Left lung (tissue), 4 donors: ENCODE measurements at regions not wholly inside any gene's neighbourhood (a gene's known extent, or its start where the extent isn't known, plus 50 kb on each side); places are given as distances from the start of the nearest gene placed in this dataset.
"Not testable (repeated sequence)": the region's sequence is repeated elsewhere in the genome, so short reads cannot be mapped to it uniquely, and the experiment has no call there.

Source experiments
- ATAC-seq: fragments of 200-7000 bp; cut with Tn5 transposase; one replicate; pipeline ENCODE4 v1.9.1; 2020; ENCODE audit warnings: moderate library complexity
- DNase-seq, 4 donors: peaks; one replicate each; pipeline ENCODE4 v3.0.0-alpha.2; 2013 to 2020
- H3K27ac ChIP-seq, 2 donors: fragments of 200-600 bp; sonication (generic) in 1 of 2; one replicate each; pipeline versions ENCODE4 v1.5.0 to v1.8.0; 2020 to 2021
- H3K27me3 ChIP-seq, 2 donors: fragments of 200-600 bp; sonication (generic) in 1 of 2; one replicate each; pipeline versions ENCODE4 v1.5.0 to v1.8.0; 2020 to 2021
- H3K36me3 ChIP-seq, 2 donors: fragments of 200-600 bp; sonication (generic) in 1 of 2; one replicate each; pipeline versions ENCODE4 v1.5.0 to v1.8.0; 2020 to 2021
- H3K4me1 ChIP-seq, 2 donors: fragments of 200-600 bp; one replicate each; pipeline ENCODE4 v1.8.0; 2021
- H3K4me3 ChIP-seq, 2 donors: fragments of 200-600 bp; sonication (generic) in 1 of 2; one replicate each; pipeline versions ENCODE4 v1.5.0 to v1.8.0; 2020 to 2021; ENCODE audit warnings: mild to moderate bottlenecking in 1 of 2
- H3K9me3 ChIP-seq, 2 donors: fragments of 200-600 bp; sonication (generic) in 1 of 2; one replicate each; pipeline versions ENCODE4 v1.5.0 to v1.8.0; 2020 to 2021
- CTCF ChIP-seq, 2 donors: fragments of 200-600 bp; sonication (generic) in 1 of 2; IDR thresholded peaks; one replicate each; pipeline versions ENCODE4 v1.5.0 to v1.8.0; 2021; ENCODE audit warnings: antibody characterized with exemption in 2 of 2
- intact Hi-C, 2 donors: fragments of 100-400 bp; cut with DNase I; formaldehyde crosslinking; loops; one replicate each; pipeline versions ENCODE4 v1.11.2 to v1.14.2; 2022
- donor health status: DM: no; HTN: yes; CAD: no.
- donor health status: DM: no; HTN: no; CAD: no.

- peak in 2 of 4 donors; percentile 16 to 31 for DNase-seq
- Histone ChIP-seq H3K4me1 (no peaks in the 10 kb centered on the region), H3K36me3 (no peaks in the 10 kb centered on the region), H3K27ac (no peak overlapping the region), H3K9me3 (no peaks in the 10 kb centered on the region), H3K4me3 (no peak overlapping the region), H3K27me3 (no peaks in the 10 kb centered on the region)
- intact Hi-C loops: no loop called here
- TF ChIP-seq CTCF (IDR thresholded peaks at IDR 0.05): no peak
- no peak for ATAC-seq
Observed at GRCh38 chr19:30955112-30956104, 393.8 kb downstream of the TSHZ3 start.

- H3K4me1 ChIP-seq, H3K27ac ChIP-seq, H3K9me3 ChIP-seq, H3K36me3 ChIP-seq, DNase-seq, ATAC-seq, intact Hi-C loops, H3K4me3 ChIP-seq: not testable (repeated sequence)
- peaks cover 0 to 17% of the 10 kb centered on the region in 2 donors for H3K27me3 ChIP-seq
Observed at GRCh38 chr19:30944276-30944932, 404.8 kb downstream of the TSHZ3 start.

GRCh38 chr19:30943101-30943843 lies 406.0 kb downstream of the TSHZ3 start:
- H3K4me1 ChIP-seq: no peaks in the 10 kb centered on the region
- ATAC-seq (no peak), DNase-seq (no peak)
- H3K36me3 ChIP-seq: no peaks in the 10 kb centered on the region
- H3K27ac ChIP-seq: no peak overlapping the region
- intact Hi-C loops: no loop called here
- TF ChIP-seq CTCF (IDR thresholded peaks at IDR 0.05): no peak
- peaks cover 0 to 17% of the 10 kb centered on the region in 2 donors for H3K27me3 ChIP-seq
- H3K4me3 ChIP-seq: no peak overlapping the region
- H3K9me3 ChIP-seq: no peaks in the 10 kb centered on the region

- DNase-seq (no peak), ATAC-seq (no peak)
- no peaks in the 10 kb centered on the region for H3K9me3 ChIP-seq
- H3K4me3 ChIP-seq: no peak overlapping the region
- intact Hi-C loops: no loop called here
- H3K27me3 ChIP-seq: peaks cover 0 to 17% of the 10 kb centered on the region in 2 donors
- no peaks in the 10 kb centered on the region for H3K4me1 ChIP-seq
- no peaks in the 10 kb centered on the region for H3K36me3 ChIP-seq
- no peak for TF ChIP-seq CTCF (IDR thresholded peaks at IDR 0.05)
- H3K27ac ChIP-seq: no peak overlapping the region
Observed at GRCh38 chr19:30942636-30943035, 406.6 kb downstream of the TSHZ3 start.

- intact Hi-C loops: no loop called here
- H3K27me3 ChIP-seq: peaks cover 0 to 17% of the 10 kb centered on the region in 2 donors
- no peak for DNase-seq
- no peaks in the 10 kb centered on the region for H3K9me3 ChIP-seq
- no peaks in the 10 kb centered on the region for H3K4me1 ChIP-seq
- no peaks in the 10 kb centered on the region for H3K36me3 ChIP-seq
- no peak overlapping the region for H3K27ac ChIP-seq
- H3K4me3 ChIP-seq: no peak overlapping the region
- no peak for TF ChIP-seq CTCF (IDR thresholded peaks at IDR 0.05)
- ATAC-seq: no peak
Observed at GRCh38 chr19:30941591-30941990, 407.6 kb downstream of the TSHZ3 start.
